H7 (cell line): ENCODE measurements at regions not wholly inside any gene's neighbourhood (a gene's known extent, or its start where the extent isn't known, plus 50 kb on each side); places are given as distances from the start of the nearest gene placed in this dataset.

Experiments used
- DNase-seq: peaks from one replicate; pipeline ENCODE4 v3.0.0; 2012
- H3K27me3 ChIP-seq: 2 replicates; pipeline ENCODE4 v1.6.0; 2011; ENCODE audit warnings: mild to moderate bottlenecking, low read length; ENCODE audit not compliant: control insufficient read depth, insufficient read depth
- H3K36me3 ChIP-seq: replicated peaks from 2 replicates; pipeline ENCODE4 v1.5.1; 2011; ENCODE audit warnings: low read length; ENCODE audit not compliant: control insufficient read depth, insufficient read depth
- H3K4me3 ChIP-seq: 2 replicates; pipeline ENCODE4 v1.5.1; 2011; ENCODE audit warnings: low read depth, mild to moderate bottlenecking, control low read depth, low read length, moderate library complexity; ENCODE audit not compliant: insufficient read depth

- no peaks in the 10 kb centered on the region for H3K36me3 ChIP-seq
- DNase-seq: no peak
- H3K4me3 ChIP-seq: no peak overlapping the region
- no peaks in the 10 kb centered on the region for H3K27me3 ChIP-seq
These were observed 356.9 kb downstream of the DEPDC1B start for GRCh38 chr5:60343102-60343501.

- DNase-seq: no peak
- Histone ChIP-seq H3K36me3 (no peaks in the 10 kb centered on the region), H3K27me3 (no peaks in the 10 kb centered on the region), H3K4me3 (no peak overlapping the region)
These were observed 358.9 kb downstream of the DEPDC1B start for GRCh38 chr5:60340965-60341471.

GRCh38 chr5:60340326-60340725 is 359.6 kb downstream of the DEPDC1B start:
- Histone ChIP-seq H3K36me3 (no peaks in the 10 kb centered on the region), H3K27me3 (no peaks in the 10 kb centered on the region), H3K4me3 (no peak overlapping the region)
- DNase-seq: no peak

GRCh38 chr5:60339691-60340201 is 360.2 kb downstream of the DEPDC1B start:
- H3K4me3 ChIP-seq: no peak overlapping the region
- no peaks in the 10 kb centered on the region for H3K27me3 ChIP-seq
- DNase-seq: no peak
- no peaks in the 10 kb centered on the region for H3K36me3 ChIP-seq

- no peak overlapping the region for H3K4me3 ChIP-seq
- no peaks in the 10 kb centered on the region for H3K36me3 ChIP-seq
- no peak for DNase-seq
- H3K27me3 ChIP-seq: no peaks in the 10 kb centered on the region
These were observed 361.1 kb downstream of the DEPDC1B start for GRCh38 chr5:60338846-60339245.

- no peaks in the 10 kb centered on the region for H3K27me3 ChIP-seq
- H3K4me3 ChIP-seq: no peak overlapping the region
- DNase-seq: no peak
- no peaks in the 10 kb centered on the region for H3K36me3 ChIP-seq
These were observed 363.5 kb downstream of the DEPDC1B start for GRCh38 chr5:60336491-60336890.

GRCh38 chr5:60335913-60336312 is 364.1 kb downstream of the DEPDC1B start:
- no peak overlapping the region for H3K4me3 ChIP-seq
- H3K36me3 ChIP-seq: no peaks in the 10 kb centered on the region
- DNase-seq: no peak
- H3K27me3 ChIP-seq: no peaks in the 10 kb centered on the region

- DNase-seq: no peak
- Histone ChIP-seq H3K27me3 (no peaks in the 10 kb centered on the region), H3K36me3 (no peaks in the 10 kb centered on the region), H3K4me3 (no peak overlapping the region)
These were observed 365.7 kb downstream of the DEPDC1B start for GRCh38 chr5:60334281-60334713.

- Histone ChIP-seq H3K27me3 (no peaks in the 10 kb centered on the region), H3K4me3 (no peak overlapping the region), H3K36me3 (no peaks in the 10 kb centered on the region)
- no peak for DNase-seq
These were observed 366.9 kb downstream of the DEPDC1B start for GRCh38 chr5:60333005-60333571.

GRCh38 chr5:60332244-60333004 is 367.5 kb downstream of the DEPDC1B start:
- Histone ChIP-seq H3K36me3 (no peaks in the 10 kb centered on the region), H3K27me3 (no peaks in the 10 kb centered on the region), H3K4me3 (no peak overlapping the region)
- DNase-seq: no peak

- DNase-seq: no peak
- Histone ChIP-seq H3K4me3 (no peak overlapping the region), H3K36me3 (no peaks in the 10 kb centered on the region), H3K27me3 (no peaks in the 10 kb centered on the region)
These were observed 369.7 kb downstream of the DEPDC1B start for GRCh38 chr5:60330236-60330635.

GRCh38 chr5:60325870-60326269 is 374.1 kb downstream of the DEPDC1B start:
- DNase-seq: no peak
- Histone ChIP-seq H3K36me3 (no peaks in the 10 kb centered on the region), H3K4me3 (no peak overlapping the region), H3K27me3 (no peaks in the 10 kb centered on the region)

GRCh38 chr5:60323596-60323995 is 376.4 kb downstream of the DEPDC1B start:
- no peaks in the 10 kb centered on the region for H3K36me3 ChIP-seq
- H3K4me3 ChIP-seq: no peak overlapping the region
- DNase-seq: peak; percentile 42
- no peaks in the 10 kb centered on the region for H3K27me3 ChIP-seq

- no peaks in the 10 kb centered on the region for H3K36me3 ChIP-seq
- no peak for DNase-seq
- H3K4me3 ChIP-seq: no peak overlapping the region
- H3K27me3 ChIP-seq: no peaks in the 10 kb centered on the region
These were observed 387.9 kb downstream of the DEPDC1B start for GRCh38 chr5:60312098-60312497.

GRCh38 chr5:60299944-60300343 is 400.0 kb downstream of the DEPDC1B start:
- Histone ChIP-seq H3K4me3 (no peak overlapping the region), H3K27me3 (no peaks in the 10 kb centered on the region), H3K36me3 (no peaks in the 10 kb centered on the region)
- no peak for DNase-seq
